NCI-H1436 (cell line): ENCODE measurements at regions not wholly inside any gene's neighbourhood (a gene's known extent, or its start where the extent isn't known, plus 50 kb on each side); places are given as distances from the start of the nearest gene placed in this dataset.

Experiments used
- DNase-seq: peaks from one replicate; lab custom pipeline; 2025; lab: John Stamatoyannopoulos, UW

DNA sequence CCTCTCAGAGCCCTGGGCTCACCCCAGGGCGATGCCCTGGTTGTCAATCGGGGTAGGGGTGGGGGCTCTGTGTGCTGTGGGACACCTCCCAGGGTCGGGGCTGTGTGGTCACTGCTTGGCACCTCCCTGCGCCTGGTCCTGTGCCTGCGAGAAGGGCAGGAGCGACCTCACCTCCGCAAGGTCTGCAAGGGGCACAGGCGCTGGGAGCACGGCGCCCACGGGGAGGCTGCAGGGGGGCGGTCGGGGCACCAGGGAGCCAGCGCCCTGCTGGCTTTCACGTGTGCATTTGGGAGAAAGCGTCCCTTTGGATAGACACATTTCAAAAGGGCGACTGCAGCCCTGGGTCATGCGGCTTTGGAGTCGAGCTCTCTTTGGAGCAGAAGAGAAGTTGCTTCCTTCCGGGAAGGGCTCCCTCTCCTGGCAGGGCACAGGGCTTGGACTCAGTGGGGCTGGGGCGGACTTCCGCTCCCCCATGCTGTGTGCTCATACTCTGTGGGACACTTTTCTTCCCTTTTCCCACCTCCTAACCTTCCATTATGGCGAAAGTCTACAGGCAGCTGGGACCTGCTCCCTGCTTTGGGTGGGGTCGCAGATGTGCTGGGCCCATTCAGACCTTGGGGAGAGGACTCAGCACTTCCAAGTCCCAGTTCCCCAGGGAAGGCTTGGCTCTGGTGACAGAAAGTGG lies 52.9 kb upstream of the SLC28A3 start:
- no peak for DNase-seq

DNA sequence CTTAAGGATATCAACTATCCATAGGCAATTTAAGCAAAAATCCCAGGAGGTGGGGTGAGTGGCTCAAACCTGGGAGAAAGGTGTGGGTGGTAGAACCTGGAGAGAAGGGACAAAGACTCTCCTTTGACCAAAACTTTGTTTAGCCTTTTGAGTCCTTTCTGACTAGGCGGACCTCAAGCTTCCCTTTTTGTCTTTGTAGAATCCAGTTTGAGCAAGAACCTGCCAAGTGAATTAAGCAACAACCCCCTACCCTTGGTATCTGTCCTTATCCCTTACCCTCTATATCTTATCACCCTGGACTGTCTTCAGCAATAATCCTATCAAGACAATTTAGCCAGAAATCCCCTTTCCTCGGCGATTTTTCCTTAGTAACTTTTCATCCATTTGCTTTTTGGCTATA lies 53.5 kb upstream of the SLC28A3 start:
- DNase-seq: no peak

- peak; percentile 59 for DNase-seq
Observed at GRCh38 chr9:84397151-84397728, 56.7 kb upstream of the SLC28A3 start.

DNA sequence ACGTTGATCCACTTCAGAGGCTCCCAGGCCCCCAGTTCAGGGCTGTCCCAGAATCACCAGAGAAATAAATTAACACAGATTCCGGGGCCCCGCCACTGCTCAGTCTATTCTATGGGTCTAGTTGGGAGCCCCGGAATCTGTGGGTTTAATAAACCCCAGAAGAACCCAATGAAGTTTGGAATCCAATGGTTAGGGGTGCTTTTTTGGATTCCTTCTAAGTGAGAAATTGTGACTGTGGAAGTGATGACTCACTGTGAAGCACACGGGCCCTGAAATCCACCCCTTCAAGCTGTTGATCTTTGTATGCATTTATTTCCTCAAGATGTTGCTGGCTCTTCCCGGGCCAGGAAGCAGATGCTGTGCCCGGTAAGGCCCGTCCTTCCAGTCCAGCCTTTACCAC lies 57.3 kb upstream of the SLC28A3 start:
- DNase-seq: no peak

DNA sequence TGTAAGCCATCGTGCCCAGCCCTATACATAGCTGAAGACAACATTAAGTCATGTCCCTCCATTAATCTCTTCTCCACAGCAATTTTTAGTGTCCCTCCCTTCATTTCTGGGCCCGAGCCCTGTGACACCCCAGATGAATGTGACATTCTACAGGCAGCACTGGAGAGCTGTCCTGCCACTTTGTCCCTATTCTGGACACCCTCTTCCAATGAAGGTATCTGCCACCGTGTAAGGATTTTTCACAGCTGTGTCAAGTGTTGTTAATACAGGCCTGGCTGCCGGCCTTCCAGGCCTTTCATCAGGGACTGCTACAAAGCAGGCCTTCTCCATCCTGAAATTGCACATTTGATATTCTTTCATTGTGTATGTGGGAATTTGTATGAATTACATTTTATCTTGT lies 62.0 kb upstream of the SLC28A3 start:
- no peak for DNase-seq

DNA sequence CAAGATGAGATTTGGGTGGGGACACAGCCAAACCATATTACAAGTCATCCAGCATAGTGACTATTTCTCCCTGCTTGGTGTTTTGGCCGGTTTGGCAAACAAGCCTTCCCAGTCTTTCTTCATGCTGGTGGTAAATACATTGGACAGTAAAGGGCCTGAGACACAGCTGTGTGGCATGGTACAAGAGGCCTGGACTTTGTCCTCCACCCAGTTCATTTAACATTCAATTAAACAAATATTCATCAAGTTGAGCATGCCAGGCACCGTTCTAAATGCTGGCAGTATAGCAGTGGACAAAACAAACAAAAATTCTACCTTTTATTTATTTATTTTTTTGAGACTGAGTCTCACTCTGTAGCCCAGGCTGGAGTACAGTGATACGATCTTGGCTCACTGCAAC lies 62.7 kb upstream of the SLC28A3 start:
- no peak for DNase-seq

GRCh38 chr9:84404095-84404686 lies 63.6 kb upstream of the SLC28A3 start:
- DNase-seq: no peak

GRCh38 chr9:84405667-84406066 lies 65.1 kb upstream of the SLC28A3 start:
- DNase-seq: no peak

DNA sequence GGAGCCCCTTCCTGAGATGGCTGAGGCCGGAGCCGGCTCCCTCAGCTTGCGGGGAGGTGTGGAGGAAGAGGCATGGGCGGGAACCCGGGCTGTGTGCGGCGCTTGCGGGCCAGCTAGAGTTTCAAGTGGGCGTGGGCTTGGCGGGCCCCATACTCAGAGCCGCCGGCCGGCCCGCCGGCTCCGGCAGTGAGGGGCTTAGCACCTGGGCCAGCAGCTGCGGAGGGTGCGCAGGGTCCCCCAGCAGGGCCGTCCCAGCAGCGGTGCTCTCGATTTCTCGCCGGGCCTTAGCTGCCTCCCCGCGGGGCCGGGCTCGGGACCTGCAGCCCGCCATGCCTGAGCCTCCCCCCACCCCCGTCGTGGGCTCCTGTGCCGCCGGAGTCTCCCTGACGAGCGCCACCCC lies 67.9 kb upstream of the SLC28A3 start:
- no peak for DNase-seq

DNA sequence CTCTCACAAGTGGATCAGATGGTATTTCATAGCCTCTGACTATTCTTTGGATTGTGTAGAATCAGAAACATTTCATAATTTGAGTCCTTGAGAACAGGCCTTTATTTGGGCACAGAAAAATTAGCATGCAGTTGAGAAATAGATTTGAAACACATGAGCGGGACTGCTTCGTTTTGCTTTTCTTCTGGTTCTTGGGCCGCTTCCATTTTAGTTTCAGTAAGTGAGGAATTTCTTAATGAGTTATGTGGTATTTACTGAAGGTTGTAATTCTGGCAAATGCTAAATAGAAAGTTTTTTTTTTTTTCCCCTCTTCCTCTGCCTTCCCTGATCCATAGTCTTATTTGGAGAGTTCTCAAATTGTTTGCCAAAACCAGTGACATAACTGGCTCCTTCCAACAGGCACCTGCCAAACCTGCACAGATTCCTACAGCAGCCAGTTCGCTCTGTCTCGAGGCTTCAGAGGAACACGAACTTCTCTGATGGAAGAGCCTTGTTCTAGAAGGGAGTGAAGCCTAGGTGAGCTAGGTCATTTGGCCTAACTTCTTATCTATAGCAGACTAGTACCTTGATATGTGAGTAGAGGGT lies 71.2 kb upstream of the SLC28A3 start:
- no peak for DNase-seq

DNA sequence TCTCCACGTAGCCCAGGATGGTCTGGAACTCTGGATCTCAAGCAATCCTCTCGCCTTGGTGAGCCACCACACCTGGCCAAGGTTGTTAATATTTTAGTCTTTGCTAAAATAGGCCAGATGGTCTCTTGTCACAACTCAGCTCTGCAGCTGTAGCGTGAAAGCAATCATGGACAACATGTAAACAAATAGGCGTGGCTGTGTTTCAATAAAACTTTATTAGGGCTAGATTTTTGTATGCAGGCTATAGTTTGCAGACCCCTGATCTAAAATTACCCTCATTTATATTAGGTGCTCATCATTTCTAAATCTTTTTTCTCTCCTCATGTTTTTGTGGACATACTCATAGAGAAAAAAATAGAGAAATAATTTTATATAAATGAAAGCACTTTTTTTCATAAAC lies 72.1 kb upstream of the SLC28A3 start:
- DNase-seq: no peak

GRCh38 chr9:84413301-84413700 lies 72.7 kb upstream of the SLC28A3 start:
- DNase-seq: no peak

- DNase-seq: no peak
Observed at GRCh38 chr9:84419031-84419602, 78.6 kb upstream of the SLC28A3 start.

DNA sequence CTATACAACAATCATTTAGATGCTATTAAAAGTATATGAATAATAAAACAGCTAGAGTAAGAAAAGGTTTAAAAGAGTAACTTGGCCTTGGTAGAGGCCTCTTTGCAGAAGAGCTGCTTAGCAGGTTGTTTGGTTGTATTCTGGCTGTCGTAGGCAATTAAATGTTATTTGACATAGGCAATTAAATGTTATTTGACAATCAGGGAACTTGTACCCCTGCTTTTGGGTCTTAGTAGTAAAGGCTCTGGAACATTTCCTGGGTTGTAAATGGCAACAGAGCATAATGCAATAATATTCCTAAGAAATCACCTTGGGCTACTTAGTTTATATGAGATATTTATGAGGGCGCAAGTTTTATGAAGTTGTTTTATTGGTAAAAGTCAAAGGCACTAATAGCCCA lies 84.4 kb upstream of the SLC28A3 start:
- no peak for DNase-seq

GRCh38 chr9:84432746-84433145 lies 92.2 kb upstream of the SLC28A3 start:
- DNase-seq: no peak

DNA sequence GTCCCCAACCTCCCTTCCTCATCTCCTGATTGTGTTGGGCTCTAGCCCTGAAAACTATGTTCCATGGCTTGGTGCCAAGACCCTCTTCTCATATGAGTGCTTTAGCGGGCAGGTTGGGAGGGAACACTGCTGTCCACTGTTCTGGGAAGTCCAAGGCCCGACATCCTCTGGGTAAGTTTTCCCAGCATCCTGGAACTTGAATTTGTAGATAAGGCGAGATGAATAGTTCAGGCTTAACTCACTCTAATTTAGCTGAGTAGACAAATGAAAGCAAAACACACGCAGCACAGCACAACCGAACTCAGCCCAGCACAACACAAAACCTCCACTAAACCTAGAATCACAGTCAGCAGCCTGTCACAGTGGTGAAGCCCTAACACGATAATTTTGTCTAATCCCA lies 95.3 kb upstream of the SLC28A3 start:
- no peak for DNase-seq

DNA sequence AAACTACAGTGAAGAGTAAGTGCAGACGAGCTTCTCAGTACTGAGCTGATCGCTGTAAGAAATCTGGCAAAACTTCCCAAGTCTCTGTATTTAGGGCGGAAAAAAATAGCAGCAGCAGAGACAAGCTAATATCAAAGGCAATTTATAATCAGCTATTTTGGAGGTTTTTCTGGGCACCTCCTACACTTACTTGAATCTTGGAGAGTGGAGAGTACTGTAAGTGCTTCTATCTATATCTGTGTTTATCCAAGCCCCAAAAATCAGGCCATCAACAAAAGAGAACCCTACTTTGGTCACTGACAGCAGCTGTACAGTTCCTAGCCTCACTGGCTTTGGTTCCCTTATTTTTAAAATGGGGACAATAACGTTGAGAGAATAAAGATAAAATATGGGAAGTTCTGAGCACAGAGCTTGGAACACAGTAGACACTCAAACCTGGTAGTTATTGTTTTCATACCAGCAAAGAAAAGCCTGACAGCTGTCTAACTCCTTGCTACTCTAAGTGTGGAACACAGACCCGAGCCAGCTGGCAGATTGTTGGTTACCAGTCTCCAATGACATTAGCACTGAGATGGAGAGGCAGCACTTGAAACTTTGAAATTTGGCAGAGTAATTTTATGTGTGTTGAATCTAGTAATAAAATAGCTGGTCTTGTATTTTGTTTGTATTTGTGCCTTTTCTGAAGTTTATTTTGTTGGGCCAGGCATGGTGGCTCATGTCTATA lies 96.0 kb upstream of the SLC28A3 start:
- DNase-seq: no peak

GRCh38 chr9:84438391-84438790 lies 97.8 kb upstream of the SLC28A3 start:
- DNase-seq: no peak

- no peak for DNase-seq
Observed at GRCh38 chr9:84439250-84439649, 98.7 kb upstream of the SLC28A3 start.

- DNase-seq: no peak
Observed at GRCh38 chr9:84442712-84443111, 102.2 kb upstream of the SLC28A3 start.

GRCh38 chr9:84445737-84446136 lies 105.2 kb upstream of the SLC28A3 start:
- DNase-seq: no peak

DNA sequence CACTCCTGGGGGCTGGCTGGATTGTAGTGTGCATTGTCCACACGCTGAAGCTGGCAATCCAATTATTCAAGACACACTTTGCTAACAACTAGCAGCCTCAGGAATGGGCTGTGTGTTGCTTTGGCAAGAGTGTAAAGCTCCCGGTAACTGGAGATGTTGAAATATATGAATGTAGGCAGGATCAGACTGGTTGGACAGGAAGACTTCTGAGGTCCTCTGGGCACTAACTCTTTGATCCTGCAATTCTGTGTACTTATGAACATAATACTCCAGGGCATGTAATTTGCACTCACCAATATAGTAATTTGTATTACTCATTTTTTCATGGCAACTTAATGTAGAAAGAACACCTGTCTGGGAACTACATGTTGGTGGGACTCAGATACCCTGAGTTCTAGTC lies 106.7 kb upstream of the SLC28A3 start:
- no peak for DNase-seq
